CD4-positive, alpha-beta memory T cell (primary cell): ENCODE measurements at regions not wholly inside any gene's neighbourhood (a gene's known extent, or its start where the extent isn't known, plus 50 kb on each side); places are given as distances from the start of the nearest gene placed in this dataset.

Source experiments
- CTCF ChIA-PET: fragments of 350-600 bp; sonication (Branson Sonifier 250); formaldehyde crosslinking; loops from one replicate; lab custom pipeline; 2021; ENCODE audit warnings: inconsistent platforms; ENCODE audit not compliant: partially characterized antibody; lab: Charles Lee
- POLR2A ChIA-PET: fragments of 350-600 bp; sonication (Branson Sonifier 250); formaldehyde crosslinking; loops from one replicate; lab custom pipeline; 2021; ENCODE audit not compliant: partially characterized antibody; lab: Charles Lee
- DNase-seq, 5 donors: peaks; one replicate each; pipeline versions ENCODE4 v3.0.0 to v3.0.0-alpha.2; 2020 to 2022; ENCODE audit warnings: mixed read lengths in 1 of 5
- H3K27ac ChIP-seq: one replicate; pipeline ENCODE4 v1.7.0; 2013; ENCODE audit warnings: low read depth, low read length
- H3K27me3 ChIP-seq: 2 replicates; pipeline ENCODE4 v1.7.0; 2013; ENCODE audit warnings: mild to moderate bottlenecking, low read length, moderate library complexity; ENCODE audit not compliant: insufficient read depth
- H3K36me3 ChIP-seq: 2 replicates; pipeline ENCODE4 v1.7.0; 2013; ENCODE audit warnings: mild to moderate bottlenecking, low read length, moderate library complexity; ENCODE audit not compliant: insufficient read depth
- H3K4me1 ChIP-seq: 2 replicates; pipeline ENCODE4 v1.7.0; 2013; ENCODE audit warnings: mild to moderate bottlenecking, low read length, moderate library complexity; ENCODE audit not compliant: insufficient read depth
- H3K4me3 ChIP-seq, 2 donors: one replicate each; pipeline ENCODE4 v1.7.0; 2013; ENCODE audit warnings: low read length in 2 of 2, mild to moderate bottlenecking in 1 of 2
- H3K9me3 ChIP-seq, 2 donors: one replicate each; pipeline ENCODE4 v1.7.0; 2013; ENCODE audit warnings: low read length in 2 of 2, control low read depth in 1 of 2; ENCODE audit not compliant: control insufficient read depth in 1 of 2
- H3K27ac Mint-ChIP-seq, 7 donors: one replicate each; pipeline ENCODE4 v1.8.0; 2020 to 2021; ENCODE audit warnings: mixed read lengths in 7 of 7, mild to moderate bottlenecking in 6 of 7, inconsistent platforms in 3 of 7, moderate library complexity in 3 of 7
- H3K27me3 Mint-ChIP-seq, 2 donors: one replicate each; pipeline ENCODE4 v1.8.0; 2020 to 2021; ENCODE audit warnings: mixed read lengths in 2 of 2
- H3K36me3 Mint-ChIP-seq, 2 donors: one replicate each; pipeline ENCODE4 v1.8.0; 2020 to 2021; ENCODE audit warnings: mixed read lengths in 2 of 2, inconsistent platforms in 1 of 2, mild to moderate bottlenecking in 1 of 2
- H3K4me1 Mint-ChIP-seq, 4 donors: one replicate each; pipeline ENCODE4 v1.8.0; 2020 to 2021; ENCODE audit warnings: mixed read lengths in 4 of 4, mild to moderate bottlenecking in 1 of 4
- H3K4me3 Mint-ChIP-seq, 8 donors: one replicate each; pipeline ENCODE4 v1.8.0; 2020 to 2021; ENCODE audit warnings: mixed read lengths in 8 of 8, mild to moderate bottlenecking in 7 of 8, moderate library complexity in 6 of 8, inconsistent platforms in 3 of 8
- H3K9me3 Mint-ChIP-seq, 8 donors: one replicate each; pipeline ENCODE4 v1.8.0; 2020 to 2021; ENCODE audit warnings: mixed read lengths in 8 of 8, mild to moderate bottlenecking in 5 of 8, inconsistent platforms in 3 of 8, moderate library complexity in 1 of 8
- intact Hi-C: fragments of 100-400 bp; cut with micrococcal nuclease; formaldehyde crosslinking; loops from one replicate; pipeline ENCODE4 v1.15.1; 2023

DNA sequence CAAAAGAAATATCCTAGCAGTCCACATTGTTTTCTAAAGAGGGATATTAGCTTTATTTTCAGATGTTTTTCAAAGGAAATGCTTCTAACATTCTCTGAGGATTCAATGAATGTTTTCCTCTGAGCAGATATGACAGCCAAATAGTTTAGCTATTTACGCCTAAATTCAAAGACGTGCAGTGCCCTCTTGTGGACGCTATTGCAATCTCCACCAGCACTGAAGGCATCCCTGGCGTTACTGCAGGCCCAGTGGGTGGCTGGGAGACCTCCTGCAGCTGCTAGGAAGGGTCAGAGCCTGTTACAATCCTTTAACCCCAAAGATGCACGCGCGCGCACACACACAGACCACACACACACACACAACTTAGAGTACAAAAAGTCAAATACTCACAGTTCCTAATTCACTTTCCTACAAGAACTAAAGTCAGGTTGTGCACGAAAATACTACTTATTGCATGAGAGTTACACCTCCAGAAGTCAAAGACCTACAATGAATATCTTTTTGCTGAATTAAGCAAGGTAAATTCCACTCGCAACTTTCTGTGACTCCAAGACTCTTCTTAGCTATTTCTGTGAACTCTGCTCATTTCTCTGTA is 589.3 kb upstream of the TMEM132C start:
- Histone ChIP-seq H3K4me1 (no peaks in the 10 kb centered on the region), H3K4me3 (no peak overlapping the region), H3K9me3 (no peaks in the 10 kb centered on the region), H3K36me3 (no peaks in the 10 kb centered on the region), H3K27ac (no peak overlapping the region), H3K27me3 (no peaks in the 10 kb centered on the region)
- Mint-ChIP-seq H3K27ac (no peak overlapping the region), H3K27me3 (peaks cover 0 to 2% of the 10 kb centered on the region in 2 donors), H3K4me3 (no peak overlapping the region), H3K9me3 (peaks cover 0 to 2% (median 0%) of the 10 kb centered on the region in 8 donors), H3K36me3 (no peaks in the 10 kb centered on the region), H3K4me1 (peaks cover 0 to 2% (median under 1%) of the 10 kb centered on the region in 4 donors)
- ChIA-PET POLR2A (no interaction called here), CTCF (interaction anchor here (0.7 to 2.3 kb wide), 8 partner anchors 10 to 569 kb away, joined by 3 to 10 read pairs (median 3); no protein-coding TSS in a partner anchor)
- DNase-seq = peak in 4 of 5 donors; percentile 2 to 14 (median 8)
- intact Hi-C loops = no loop called here

GRCh38 chr12:127678945-127679344 is 588.0 kb upstream of the TMEM132C start:
- H3K4me3 Mint-ChIP-seq = no peak overlapping the region
- Histone ChIP-seq H3K27me3 (no peaks in the 10 kb centered on the region), H3K4me1 (no peaks in the 10 kb centered on the region)

DNA sequence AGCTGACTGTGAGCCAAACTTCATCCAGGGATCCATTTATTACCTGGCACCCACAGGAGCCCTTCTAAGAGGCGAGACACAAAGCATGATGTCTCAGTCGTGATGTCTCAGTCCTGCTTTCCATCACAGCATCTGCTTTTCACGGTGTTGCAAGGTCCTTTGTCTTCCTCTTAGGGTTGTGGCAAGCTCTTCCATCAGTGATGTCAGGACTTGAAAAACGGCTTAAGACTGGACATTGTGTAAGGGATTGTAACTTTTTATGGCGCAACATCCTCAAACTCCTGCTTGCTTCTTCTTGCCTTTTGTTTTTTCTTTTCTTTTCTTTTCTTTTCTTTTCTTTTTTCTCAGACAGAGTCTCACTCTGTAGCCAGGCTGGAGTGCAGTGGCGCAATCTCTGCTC is 586.5 kb upstream of the TMEM132C start:
- H3K36me3 ChIP-seq = no peaks in the 10 kb centered on the region
- Mint-ChIP-seq H3K27me3 (peaks cover 0 to 3% of the 10 kb centered on the region in 2 donors), H3K9me3 (peaks cover 0 to 2% (median 0%) of the 10 kb centered on the region in 8 donors), H3K4me1 (peaks cover 0 to 2% (median under 1%) of the 10 kb centered on the region in 4 donors), H3K36me3 (no peaks in the 10 kb centered on the region), H3K27ac (no peak overlapping the region), H3K4me3 (no peak overlapping the region)
- H3K4me3 ChIP-seq = no peak overlapping the region
- H3K9me3 ChIP-seq = no peaks in the 10 kb centered on the region
- ChIA-PET CTCF (no interaction called here), POLR2A (no interaction called here)
- H3K4me1 ChIP-seq = no peaks in the 10 kb centered on the region
- no peak overlapping the region for H3K27ac ChIP-seq
- no peak for DNase-seq
- intact Hi-C loops = no loop called here
- H3K27me3 ChIP-seq = no peaks in the 10 kb centered on the region

More at GRCh38 chr12:127678945-127679344, 588.0 kb upstream of the TMEM132C start:
- Mint-ChIP-seq H3K27ac (no peak overlapping the region), H3K9me3 (peaks cover 0 to 2% (median 0%) of the 10 kb centered on the region in 8 donors), H3K27me3 (peaks cover 0 to 2% of the 10 kb centered on the region in 2 donors), H3K36me3 (no peaks in the 10 kb centered on the region), H3K4me1 (peaks cover 0 to 2% (median under 1%) of the 10 kb centered on the region in 4 donors)
- H3K27ac ChIP-seq = no peak overlapping the region
- ChIA-PET CTCF (interaction anchor here (2.0 to 2.3 kb wide), 2 partner anchors 11 to 571 kb away, joined by 4 to 10 read pairs; no protein-coding TSS in a partner anchor), POLR2A (no interaction called here)
- DNase-seq = no peak
- intact Hi-C loops = no loop called here
- H3K9me3 ChIP-seq = no peaks in the 10 kb centered on the region
- no peak overlapping the region for H3K4me3 ChIP-seq
- no peaks in the 10 kb centered on the region for H3K36me3 ChIP-seq

GRCh38 chr12:127681151-127681754 is 585.7 kb upstream of the TMEM132C start:
- no peaks in the 10 kb centered on the region for H3K36me3 ChIP-seq
- Mint-ChIP-seq H3K4me3 (no peak overlapping the region), H3K36me3 (no peaks in the 10 kb centered on the region), H3K9me3 (peaks cover 0 to 2% (median 0%) of the 10 kb centered on the region in 8 donors), H3K4me1 (peaks cover 0 to 2% (median under 1%) of the 10 kb centered on the region in 4 donors), H3K27me3 (peaks cover 0 to 1% of the 10 kb centered on the region in 2 donors), H3K27ac (no peak overlapping the region)
- intact Hi-C loops = no loop called here
- no peaks in the 10 kb centered on the region for H3K9me3 ChIP-seq
- ChIA-PET POLR2A (no interaction called here), CTCF (no interaction called here)
- H3K4me1 ChIP-seq = no peaks in the 10 kb centered on the region
- no peaks in the 10 kb centered on the region for H3K27me3 ChIP-seq
- no peak for DNase-seq
- H3K27ac ChIP-seq = no peak overlapping the region
- no peak overlapping the region for H3K4me3 ChIP-seq

DNA sequence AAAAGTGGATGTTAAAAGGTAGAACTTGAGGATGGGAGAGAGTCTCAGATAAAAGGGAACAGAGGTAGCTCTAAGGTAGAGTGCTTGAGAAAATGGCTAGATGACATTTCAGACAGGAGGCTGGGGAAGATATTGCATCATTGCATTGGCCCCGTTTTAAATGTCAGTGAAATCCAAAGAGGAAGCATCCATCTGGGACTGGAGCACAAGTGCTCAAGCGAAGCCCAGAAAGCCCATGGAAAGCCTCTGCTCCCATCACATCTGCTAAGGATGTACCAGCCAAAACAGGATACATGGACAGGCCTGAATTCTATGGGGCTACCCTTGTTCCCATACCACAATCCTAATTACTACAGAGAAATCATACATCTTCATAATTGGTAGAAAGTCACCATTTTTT is 581.5 kb upstream of the TMEM132C start:
- CTCF ChIA-PET = no interaction called here
- no peak overlapping the region for H3K27ac Mint-ChIP-seq
- DNase-seq = no peak
- no peak overlapping the region for H3K4me3 ChIP-seq
- H3K4me1 Mint-ChIP-seq = no peaks in the 10 kb centered on the region
- no peaks in the 10 kb centered on the region for H3K9me3 ChIP-seq
- H3K27me3 ChIP-seq = no peaks in the 10 kb centered on the region
- H3K27ac ChIP-seq = no peak overlapping the region
- H3K9me3 Mint-ChIP-seq = peaks cover 0 to 2% (median 0%) of the 10 kb centered on the region in 8 donors
- no peaks in the 10 kb centered on the region for H3K4me1 ChIP-seq
- no peaks in the 10 kb centered on the region for H3K36me3 ChIP-seq
- H3K4me3 Mint-ChIP-seq = no peak overlapping the region
- POLR2A ChIA-PET = no interaction called here
- H3K27me3 Mint-ChIP-seq = peaks cover 0 to 1% of the 10 kb centered on the region in 2 donors
- intact Hi-C loops = no loop called here
- no peaks in the 10 kb centered on the region for H3K36me3 Mint-ChIP-seq

GRCh38 chr12:127685931-127686330 is 581.0 kb upstream of the TMEM132C start:
- intact Hi-C loops = no loop called here
- no peak overlapping the region for H3K4me3 ChIP-seq
- no peak for DNase-seq
- no peaks in the 10 kb centered on the region for H3K36me3 ChIP-seq
- Mint-ChIP-seq H3K27ac (no peak overlapping the region), H3K27me3 (peaks cover 0 to 1% of the 10 kb centered on the region in 2 donors), H3K4me1 (no peaks in the 10 kb centered on the region), H3K36me3 (no peaks in the 10 kb centered on the region), H3K4me3 (no peak overlapping the region), H3K9me3 (peaks cover 0 to 2% (median 0%) of the 10 kb centered on the region in 8 donors)
- CTCF ChIA-PET = no interaction called here
- POLR2A ChIA-PET = no interaction called here
- no peaks in the 10 kb centered on the region for H3K27me3 ChIP-seq
- no peak overlapping the region for H3K27ac ChIP-seq
- H3K9me3 ChIP-seq = no peaks in the 10 kb centered on the region
- H3K4me1 ChIP-seq = no peaks in the 10 kb centered on the region

DNA sequence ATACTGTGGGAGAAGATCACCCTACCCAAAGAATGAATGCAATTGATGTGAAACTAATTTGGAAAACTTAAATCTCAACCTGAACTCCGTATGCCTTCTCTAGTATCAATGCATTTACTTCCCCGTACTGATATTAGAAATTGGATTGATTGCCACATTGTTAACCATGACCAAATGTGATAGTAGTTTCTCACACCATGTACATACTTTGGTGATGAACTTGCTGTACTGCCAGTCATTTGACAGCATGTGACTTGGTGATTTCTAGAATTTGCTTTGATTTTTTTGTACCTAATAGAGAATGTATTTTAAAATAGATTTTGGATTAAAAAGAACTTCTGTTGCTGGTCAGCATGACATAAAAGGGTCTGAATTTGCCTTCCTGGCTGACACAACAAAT is 579.8 kb upstream of the TMEM132C start:
- Histone ChIP-seq H3K4me1 (no peaks in the 10 kb centered on the region), H3K4me3 (no peak overlapping the region), H3K36me3 (no peaks in the 10 kb centered on the region), H3K27ac (no peak overlapping the region), H3K9me3 (no peaks in the 10 kb centered on the region), H3K27me3 (no peaks in the 10 kb centered on the region)
- no peak overlapping the region for H3K4me3 Mint-ChIP-seq
- peaks cover 0 to 2% (median 0%) of the 10 kb centered on the region in 8 donors for H3K9me3 Mint-ChIP-seq
- no peaks in the 10 kb centered on the region for H3K4me1 Mint-ChIP-seq
- no peaks in the 10 kb centered on the region for H3K36me3 Mint-ChIP-seq
- no peak overlapping the region for H3K27ac Mint-ChIP-seq
- POLR2A ChIA-PET = no interaction called here
- intact Hi-C loops = no loop called here
- CTCF ChIA-PET = no interaction called here
- DNase-seq = no peak
- H3K27me3 Mint-ChIP-seq = peaks cover 0 to 1% of the 10 kb centered on the region in 2 donors
